GM12878 (cell line): ENCODE measurements at regions not wholly inside any gene's neighbourhood (a gene's known extent, or its start where the extent isn't known, plus 50 kb on each side); places are given as distances from the start of the nearest gene placed in this dataset.
"Not testable (repeated sequence)": the region's sequence is repeated elsewhere in the genome, so short reads cannot be mapped to it uniquely, and the experiment has no call there.

ENCODE experiments used
- ATAC-seq: fragments of 200-7000 bp; cut with Tn5 transposase; 3 replicates; pipeline ENCODE4 v1.9.1; 2020; ENCODE audit warnings: mild to moderate bottlenecking, moderate library complexity
- BruUV-seq: library from RNA; stranded (reverse); fragments of 400-500 nt; replicated peaks from 2 replicates; lab custom pipeline; 2021; lab: Mats Ljungman, UMichigan
- CTCF ChIA-PET: fragments of 300-600 bp; sonication (Branson Sonifier 250); formaldehyde crosslinking; extraction: SDS; loops from one replicate; lab custom pipeline; 2021; ENCODE audit warnings: inconsistent platforms; lab: Yijun Ruan, JAX
- POLR2A ChIA-PET: fragments of 350-600 bp; formaldehyde crosslinking; extraction: SDS; loops from one replicate; lab custom pipeline; 2021; ENCODE audit warnings: inconsistent platforms; lab: Charles Lee
- RAD21 ChIA-PET: fragments of 300-600 bp; sonication (Branson Sonifier 250); formaldehyde crosslinking; loops from one replicate; lab custom pipeline; 2023; ENCODE audit warnings: antibody characterized with exemption; ENCODE audit not compliant: unreplicated experiment; lab: Charles Lee
- SMC1A ChIA-PET: fragments of 300-600 bp; sonication (Branson Sonifier 250); formaldehyde crosslinking; loops from one replicate; lab custom pipeline; 2023; ENCODE audit not compliant: unreplicated experiment, uncharacterized antibody; lab: Charles Lee
- DNase-seq: peaks from one replicate; pipeline ENCODE4 v3.0.0-alpha.2; 2011; ENCODE audit warnings: low read depth, low spot score
- FAIRE-seq: peaks from 3 replicates; lab custom pipeline; 2011; peaks lifted over from hg19 to GRCh38; lab: Jason Lieb, UNC
- H2AFZ ChIP-seq: 2 replicates; pipeline ENCODE4 v1.6.0; 2011; ENCODE audit warnings: low read depth, low read length, control low read depth; ENCODE audit not compliant: control insufficient read depth
- H3K27ac ChIP-seq: 2 replicates; pipeline ENCODE4 v1.5.1; 2011; ENCODE audit warnings: control low read depth; ENCODE audit not compliant: control insufficient read depth, insufficient read depth
- H3K27me3 ChIP-seq, 2 experiments: replicated peaks in 1 of 2; 2 replicates each; pipeline versions ENCODE4 v1.6.0 to v1.6.1; 2011; ENCODE audit warnings: low read length in 1 of 2; ENCODE audit not compliant: control insufficient read depth in 2 of 2, insufficient read depth in 2 of 2
- H3K36me3 ChIP-seq, 2 experiments: 2 replicates each; pipeline ENCODE4 v1.5.1; 2011; ENCODE audit warnings: low read length in 1 of 2; ENCODE audit not compliant: control insufficient read depth in 2 of 2, insufficient read depth in 2 of 2
- H3K4me1 ChIP-seq: 2 replicates; pipeline ENCODE4 v1.6.1; 2011; ENCODE audit warnings: mild to moderate bottlenecking, low read length, moderate library complexity, mixed read lengths; ENCODE audit not compliant: control insufficient read depth, insufficient read depth
- H3K4me2 ChIP-seq: 2 replicates; pipeline ENCODE4 v1.6.0; 2011; ENCODE audit warnings: control low read depth; ENCODE audit not compliant: control insufficient read depth, insufficient read depth
- H3K4me3 ChIP-seq: fragments of 200-600 bp; sonication (generic); 2 replicates; pipeline ENCODE4 v1.5.1; 2016
- H3K79me2 ChIP-seq: 2 replicates; pipeline ENCODE4 v1.6.0; 2011; ENCODE audit warnings: low read length; ENCODE audit not compliant: control insufficient read depth, insufficient read depth
- H3K9ac ChIP-seq: 2 replicates; pipeline ENCODE4 v1.8.0; 2011; ENCODE audit warnings: low read length, control low read depth, mixed read lengths; ENCODE audit not compliant: control insufficient read depth, insufficient read depth
- H3K9me3 ChIP-seq: replicated peaks from 3 replicates; pipeline ENCODE4 v1.5.1; 2011; ENCODE audit warnings: mild to moderate bottlenecking, low read length; ENCODE audit not compliant: control insufficient read depth, insufficient read depth
- H4K20me1 ChIP-seq: 2 replicates; pipeline ENCODE4 v1.6.0; 2011; ENCODE audit not compliant: control insufficient read depth, insufficient read depth
- BHLHE40 ChIP-seq, 2 experiments: fragments of 450-650 bp in 1 of 2; IDR thresholded peaks; 2 replicates each; pipeline ENCODE4 v1.6.1; 2011 to 2017; ENCODE audit warnings: low read depth in 2 of 2, borderline replicate concordance in 1 of 2, improper control_type of control experiment in 1 of 2, low read length in 1 of 2, mild to moderate bottlenecking in 1 of 2
- RAD21 ChIP-seq: IDR thresholded peaks from 2 replicates; pipeline ENCODE4 v1.6.1; 2011; ENCODE audit warnings: mild to moderate bottlenecking, low read depth, low read length, moderate library complexity; ENCODE audit not compliant: insufficient read depth
- WGBS: methylation state at CpG from one replicate; pipeline ENCODE4 v1.1.6; 2016; ENCODE audit warnings: low lambda C conversion rate; ENCODE audit not compliant: insufficient replicate concordance, insufficient coverage; ENCODE audit errors: missing lambda C conversion rate; 5-methylcytosine and 5-hydroxymethylcytosine counted together
- in situ Hi-C: fragments of 300-500 bp; cut with MboI; formaldehyde crosslinking; loops from 9 replicates; pipeline ENCODE4 v1.14.3; 2018; ENCODE audit warnings: mixed read lengths
- intact Hi-C: fragments of 100-400 bp; cut with micrococcal nuclease; formaldehyde crosslinking; loops from one replicate; pipeline ENCODE4 v1.14.2; 2022; ENCODE audit not compliant: unreplicated experiment
- TF ChIP-seq, protein P1 (sequence below), 3 experiments: IDR thresholded peaks in 2 of 3; conservative IDR thresholded peaks in 1 of 3; 2 replicates each; pipeline ENCODE4 v1.5.1; 2011; ENCODE audit warnings: low read depth in 3 of 3, low read length in 3 of 3, mild to moderate bottlenecking in 3 of 3, control low read depth in 2 of 3, moderate library complexity in 2 of 3, inconsistent platforms in 1 of 3, mixed read lengths in 1 of 3; ENCODE audit not compliant: control insufficient read depth in 2 of 3, insufficient read depth in 1 of 3; ENCODE audit errors: extremely low read depth in 1 of 3

- H3K9ac ChIP-seq, H3K4me1 ChIP-seq, FAIRE-seq, H3K9me3 ChIP-seq, BruUV-seq, H2AFZ ChIP-seq, H4K20me1 ChIP-seq, intact Hi-C loops, CTCF ChIA-PET, SMC1A ChIA-PET, DNase-seq, H3K27ac ChIP-seq, H3K79me2 ChIP-seq, ATAC-seq, RAD21 ChIA-PET, POLR2A ChIA-PET, H3K4me2 ChIP-seq, in situ Hi-C loops, H3K36me3 ChIP-seq, H3K27me3 ChIP-seq, H3K4me3 ChIP-seq: not testable (repeated sequence)
- 100% methylated on average over 3 of the region's 8 CpGs for WGBS
Measured at GRCh38 chr9:64370344-64370743, 914.7 kb downstream of the FOXD4L5 start.

- DNase-seq, ATAC-seq, H3K27ac ChIP-seq, H3K9ac ChIP-seq, in situ Hi-C loops, POLR2A ChIA-PET, RAD21 ChIA-PET, H3K4me2 ChIP-seq, H3K4me3 ChIP-seq, H3K27me3 ChIP-seq, H3K79me2 ChIP-seq, intact Hi-C loops, H3K4me1 ChIP-seq, H4K20me1 ChIP-seq, H3K36me3 ChIP-seq, SMC1A ChIA-PET, FAIRE-seq, CTCF ChIA-PET, H3K9me3 ChIP-seq, H2AFZ ChIP-seq: not testable (repeated sequence)
- no CpG with 5 or more reads among the region's 31 CpGs for WGBS
- BruUV-seq: TSS peak; percentile 43
Measured at GRCh38 chr9:64369644-64370043, 915.4 kb downstream of the FOXD4L5 start.

DNA sequence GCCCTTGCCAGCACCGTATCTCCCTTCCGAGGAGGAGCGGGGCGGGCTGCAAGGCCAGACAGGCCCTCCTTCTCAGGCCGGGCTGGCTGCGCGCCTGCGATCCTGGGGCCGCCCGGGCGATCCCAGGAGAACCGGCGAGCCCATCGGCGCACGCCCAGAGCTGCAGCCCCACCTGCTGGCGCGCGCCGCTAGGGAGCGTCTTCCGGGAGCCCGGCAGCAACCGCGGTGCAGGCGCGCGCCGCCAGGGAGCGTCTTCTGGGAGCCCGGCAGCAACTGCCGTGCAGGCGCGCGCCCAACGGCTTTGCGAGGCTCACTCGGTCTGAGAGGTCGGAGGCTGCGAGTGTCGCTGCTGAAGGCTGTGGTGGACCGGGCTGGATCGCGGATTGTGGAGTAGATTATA is 915.9 kb downstream of the FOXD4L5 start:
- H3K9me3 ChIP-seq, in situ Hi-C loops, FAIRE-seq: not testable (repeated sequence)

More for the DNA sequence above, 915.9 kb downstream of the FOXD4L5 start:
- WGBS: 1% methylated on average over 21 of the region's 44 CpGs
- H3K9ac ChIP-seq, CTCF ChIA-PET, H4K20me1 ChIP-seq, BruUV-seq, H3K27ac ChIP-seq, H3K4me3 ChIP-seq, intact Hi-C loops, DNase-seq, H3K4me1 ChIP-seq, SMC1A ChIA-PET, H3K27me3 ChIP-seq, RAD21 ChIA-PET, H3K36me3 ChIP-seq, H2AFZ ChIP-seq, H3K4me2 ChIP-seq, POLR2A ChIA-PET, H3K79me2 ChIP-seq: not testable (repeated sequence)
- peak; percentile 100 for ATAC-seq
- 0 out of 2 replicates have a peak, but pooled peaks have one; percentile 20 for TF ChIP-seq RAD21
- TF ChIP-seq BHLHE40 (IDR thresholded peaks at IDR 0.05; ENCODE audit: borderline replicate concordance in 1 of 2, low read depth in 2 of 2, low read length in 1 of 2): peak in 1 of 2 experiments; percentile 8; a peak in 1 of 4 replicates
- TF ChIP-seq, protein P1, sequence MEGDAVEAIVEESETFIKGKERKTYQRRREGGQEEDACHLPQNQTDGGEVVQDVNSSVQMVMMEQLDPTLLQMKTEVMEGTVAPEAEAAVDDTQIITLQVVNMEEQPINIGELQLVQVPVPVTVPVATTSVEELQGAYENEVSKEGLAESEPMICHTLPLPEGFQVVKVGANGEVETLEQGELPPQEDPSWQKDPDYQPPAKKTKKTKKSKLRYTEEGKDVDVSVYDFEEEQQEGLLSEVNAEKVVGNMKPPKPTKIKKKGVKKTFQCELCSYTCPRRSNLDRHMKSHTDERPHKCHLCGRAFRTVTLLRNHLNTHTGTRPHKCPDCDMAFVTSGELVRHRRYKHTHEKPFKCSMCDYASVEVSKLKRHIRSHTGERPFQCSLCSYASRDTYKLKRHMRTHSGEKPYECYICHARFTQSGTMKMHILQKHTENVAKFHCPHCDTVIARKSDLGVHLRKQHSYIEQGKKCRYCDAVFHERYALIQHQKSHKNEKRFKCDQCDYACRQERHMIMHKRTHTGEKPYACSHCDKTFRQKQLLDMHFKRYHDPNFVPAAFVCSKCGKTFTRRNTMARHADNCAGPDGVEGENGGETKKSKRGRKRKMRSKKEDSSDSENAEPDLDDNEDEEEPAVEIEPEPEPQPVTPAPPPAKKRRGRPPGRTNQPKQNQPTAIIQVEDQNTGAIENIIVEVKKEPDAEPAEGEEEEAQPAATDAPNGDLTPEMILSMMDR (IDR thresholded peaks at IDR 0.05 in 2 of 3, conservative IDR thresholded peaks at IDR 0.05 in 1 of 3; ENCODE audit: control insufficient read depth in 2 of 3, extremely low read depth in 1 of 3, insufficient read depth in 1 of 3, low read depth in 3 of 3, low read length in 3 of 3): peak in 2 of 3 experiments; percentile 8 to 33; a peak in 2 of 6 replicates
